ENCODE measurements at regions not wholly inside any gene's neighbourhood (a gene's known extent, or its start where the extent isn't known, plus 50 kb on each side); places are given as distances from the start of the nearest gene placed in this dataset.

DNA sequence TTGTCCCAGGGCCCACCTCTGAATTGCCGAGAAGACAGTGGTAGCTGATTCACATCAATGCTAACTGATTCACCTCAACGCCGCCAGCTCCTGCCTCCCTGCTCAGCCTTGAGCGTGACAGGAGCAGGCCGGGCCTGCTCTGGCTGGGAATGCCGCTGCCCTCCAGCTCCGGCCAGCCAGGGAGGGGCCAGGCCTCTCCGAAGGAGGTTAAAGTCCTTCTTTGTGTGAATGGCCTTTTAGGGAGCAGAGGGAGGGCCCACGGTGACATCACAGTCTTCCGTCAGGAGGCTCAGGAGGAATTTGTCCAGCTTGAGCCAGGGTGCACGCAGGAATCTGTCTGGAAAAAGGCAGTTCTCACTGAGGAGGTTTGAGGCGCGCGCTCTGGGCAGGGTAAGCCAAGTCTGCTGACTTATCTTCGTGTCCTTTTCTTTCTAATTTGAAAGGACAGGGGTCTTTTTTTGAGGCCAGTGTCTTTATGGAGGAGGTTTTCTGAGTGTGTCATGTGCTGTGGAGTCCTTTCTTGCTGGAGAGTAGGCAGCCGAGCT is 82.7 kb downstream of the C9orf152 start (continued):
- TF ChIP-seq, protein P1, sequence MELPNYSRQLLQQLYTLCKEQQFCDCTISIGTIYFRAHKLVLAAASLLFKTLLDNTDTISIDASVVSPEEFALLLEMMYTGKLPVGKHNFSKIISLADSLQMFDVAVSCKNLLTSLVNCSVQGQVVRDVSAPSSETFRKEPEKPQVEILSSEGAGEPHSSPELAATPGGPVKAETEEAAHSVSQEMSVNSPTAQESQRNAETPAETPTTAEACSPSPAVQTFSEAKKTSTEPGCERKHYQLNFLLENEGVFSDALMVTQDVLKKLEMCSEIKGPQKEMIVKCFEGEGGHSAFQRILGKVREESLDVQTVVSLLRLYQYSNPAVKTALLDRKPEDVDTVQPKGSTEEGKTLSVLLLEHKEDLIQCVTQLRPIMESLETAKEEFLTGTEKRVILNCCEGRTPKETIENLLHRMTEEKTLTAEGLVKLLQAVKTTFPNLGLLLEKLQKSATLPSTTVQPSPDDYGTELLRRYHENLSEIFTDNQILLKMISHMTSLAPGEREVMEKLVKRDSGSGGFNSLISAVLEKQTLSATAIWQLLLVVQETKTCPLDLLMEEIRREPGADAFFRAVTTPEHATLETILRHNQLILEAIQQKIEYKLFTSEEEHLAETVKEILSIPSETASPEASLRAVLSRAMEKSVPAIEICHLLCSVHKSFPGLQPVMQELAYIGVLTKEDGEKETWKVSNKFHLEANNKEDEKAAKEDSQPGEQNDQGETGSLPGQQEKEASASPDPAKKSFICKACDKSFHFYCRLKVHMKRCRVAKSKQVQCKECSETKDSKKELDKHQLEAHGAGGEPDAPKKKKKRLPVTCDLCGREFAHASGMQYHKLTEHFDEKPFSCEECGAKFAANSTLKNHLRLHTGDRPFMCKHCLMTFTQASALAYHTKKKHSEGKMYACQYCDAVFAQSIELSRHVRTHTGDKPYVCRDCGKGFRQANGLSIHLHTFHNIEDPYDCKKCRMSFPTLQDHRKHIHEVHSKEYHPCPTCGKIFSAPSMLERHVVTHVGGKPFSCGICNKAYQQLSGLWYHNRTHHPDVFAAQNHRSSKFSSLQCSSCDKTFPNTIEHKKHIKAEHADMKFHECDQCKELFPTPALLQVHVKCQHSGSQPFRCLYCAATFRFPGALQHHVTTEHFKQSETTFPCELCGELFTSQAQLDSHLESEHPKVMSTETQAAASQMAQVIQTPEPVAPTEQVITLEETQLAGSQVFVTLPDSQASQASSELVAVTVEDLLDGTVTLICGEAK (IDR thresholded peaks at IDR 0.05), result no peak
- TF ChIP-seq, protein P1 (CRISPR knock-in tag; IDR thresholded peaks at IDR 0.05), result no peak
- TF ChIP-seq ATRX (CRISPR knock-in tag; IDR thresholded peaks at IDR 0.05; ENCODE audit: borderline replicate concordance), result no peak
- no peak for TF ChIP-seq HOXA9 (CRISPR knock-in tag; IDR thresholded peaks at IDR 0.05; ENCODE audit: borderline replicate concordance)
- TF ChIP-seq, protein P2, sequence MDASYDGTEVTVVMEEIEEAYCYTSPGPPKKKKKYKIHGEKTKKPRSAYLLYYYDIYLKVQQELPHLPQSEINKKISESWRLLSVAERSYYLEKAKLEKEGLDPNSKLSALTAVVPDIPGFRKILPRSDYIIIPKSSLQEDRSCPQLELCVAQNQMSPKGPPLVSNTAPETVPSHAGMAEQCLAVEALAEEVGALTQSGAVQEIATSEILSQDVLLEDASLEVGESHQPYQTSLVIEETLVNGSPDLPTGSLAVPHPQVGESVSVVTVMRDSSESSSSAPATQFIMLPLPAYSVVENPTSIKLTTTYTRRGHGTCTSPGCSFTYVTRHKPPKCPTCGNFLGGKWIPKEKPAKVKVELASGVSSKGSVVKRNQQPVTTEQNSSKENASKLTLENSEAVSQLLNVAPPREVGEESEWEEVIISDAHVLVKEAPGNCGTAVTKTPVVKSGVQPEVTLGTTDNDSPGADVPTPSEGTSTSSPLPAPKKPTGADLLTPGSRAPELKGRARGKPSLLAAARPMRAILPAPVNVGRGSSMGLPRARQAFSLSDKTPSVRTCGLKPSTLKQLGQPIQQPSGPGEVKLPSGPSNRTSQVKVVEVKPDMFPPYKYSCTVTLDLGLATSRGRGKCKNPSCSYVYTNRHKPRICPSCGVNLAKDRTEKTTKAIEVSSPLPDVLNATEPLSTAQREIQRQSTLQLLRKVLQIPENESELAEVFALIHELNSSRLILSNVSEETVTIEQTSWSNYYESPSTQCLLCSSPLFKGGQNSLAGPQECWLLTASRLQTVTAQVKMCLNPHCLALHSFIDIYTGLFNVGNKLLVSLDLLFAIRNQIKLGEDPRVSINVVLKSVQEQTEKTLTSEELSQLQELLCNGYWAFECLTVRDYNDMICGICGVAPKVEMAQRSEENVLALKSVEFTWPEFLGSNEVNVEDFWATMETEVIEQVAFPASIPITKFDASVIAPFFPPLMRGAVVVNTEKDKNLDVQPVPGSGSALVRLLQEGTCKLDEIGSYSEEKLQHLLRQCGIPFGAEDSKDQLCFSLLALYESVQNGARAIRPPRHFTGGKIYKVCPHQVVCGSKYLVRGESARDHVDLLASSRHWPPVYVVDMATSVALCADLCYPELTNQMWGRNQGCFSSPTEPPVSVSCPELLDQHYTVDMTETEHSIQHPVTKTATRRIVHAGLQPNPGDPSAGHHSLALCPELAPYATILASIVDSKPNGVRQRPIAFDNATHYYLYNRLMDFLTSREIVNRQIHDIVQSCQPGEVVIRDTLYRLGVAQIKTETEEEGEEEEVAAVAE (CRISPR knock-in tag; IDR thresholded peaks at IDR 0.05; ENCODE audit: borderline replicate concordance), result peak; percentile 61; the same call in 1 of the 2 replicates
- no peak for TF ChIP-seq TMF1 (CRISPR knock-in tag; IDR thresholded peaks at IDR 0.05; ENCODE audit: low read depth)
- TF ChIP-seq JDP2 (CRISPR knock-in tag; IDR thresholded peaks at IDR 0.05; ENCODE audit: borderline replicate concordance), result no peak
- TF ChIP-seq, protein P3, sequence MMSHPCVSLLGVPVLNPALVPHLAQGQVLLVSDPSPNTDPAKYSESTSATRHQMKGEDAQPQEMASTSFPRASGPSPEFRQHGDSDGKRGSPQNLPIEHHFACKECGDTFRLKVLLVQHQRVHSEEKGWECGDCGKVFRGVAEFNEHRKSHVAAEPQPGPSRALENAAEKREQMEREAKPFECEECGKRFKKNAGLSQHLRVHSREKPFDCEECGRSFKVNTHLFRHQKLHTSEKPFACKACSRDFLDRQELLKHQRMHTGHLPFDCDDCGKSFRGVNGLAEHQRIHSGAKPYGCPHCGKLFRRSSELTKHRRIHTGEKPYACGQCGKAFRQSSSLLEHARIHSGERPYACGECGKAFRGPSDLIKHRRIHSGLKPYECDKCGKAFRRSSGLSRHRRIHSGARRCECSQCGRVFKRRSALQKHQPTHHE (CRISPR knock-in tag; IDR thresholded peaks at IDR 0.05; ENCODE audit: borderline replicate concordance), result no peak
- TF ChIP-seq ZFP62 (CRISPR knock-in tag; IDR thresholded peaks at IDR 0.05), result no peak
- no peak for TF ChIP-seq NFATC3 (CRISPR knock-in tag; IDR thresholded peaks at IDR 0.05)
- TF ChIP-seq ZNF431 (CRISPR knock-in tag; IDR thresholded peaks at IDR 0.05; ENCODE audit: borderline replicate concordance, low read depth), result no peak
- no peak for TF ChIP-seq ZSCAN20 (CRISPR knock-in tag; IDR thresholded peaks at IDR 0.05; ENCODE audit: borderline replicate concordance)
- no peak for TF ChIP-seq POLR2AphosphoS2 (IDR thresholded peaks at IDR 0.05; ENCODE audit: low read depth, low read length)
